ENCODE measurements at regions not wholly inside any gene's neighbourhood (a gene's known extent, or its start where the extent isn't known, plus 50 kb on each side); places are given as distances from the start of the nearest gene placed in this dataset.

GRCh38 chr13:67791047-67791446 is 560.9 kb upstream of the PCDH9 start:
- H3K56ac ChIP-seq (replicated peaks; ENCODE audit: insufficient read length, low read depth, low read length), result no peak overlapping the region
- DNase-seq (ENCODE audit: low read depth in 1 of 2, low spot score in 2 of 2), result no peak
- no peaks in the 10 kb centered on the region for H4K20me1 ChIP-seq (replicated peaks in 1 of 2; ENCODE audit: control insufficient read depth in 1 of 2, insufficient read depth in 2 of 2, low read length in 2 of 2)
- no peak for FAIRE-seq
- H2BK20ac ChIP-seq (ENCODE audit: low read length), result no peak overlapping the region
- H3K27me3 ChIP-seq (replicated peaks in 1 of 4; ENCODE audit: control insufficient read depth in 3 of 4, extremely low read depth in 1 of 4, insufficient read depth in 3 of 4, low read length in 3 of 4), result no peaks in the 10 kb centered on the region
- no peak overlapping the region for H2AK5ac ChIP-seq (ENCODE audit: low read depth, low read length)
- H3K18ac ChIP-seq (ENCODE audit: extremely low read depth, low read length), result no peak overlapping the region
- H3K4me2 ChIP-seq (ENCODE audit: insufficient read depth in 1 of 2, low read depth in 2 of 2, low read length in 2 of 2), result no peak overlapping the region
- no peak overlapping the region for H3K9ac ChIP-seq (replicated peaks in 1 of 4; ENCODE audit: extremely low read depth in 1 of 4, low read depth in 3 of 4, low read length in 3 of 4)
- H3K36me3 ChIP-seq (ENCODE audit: control insufficient read depth in 2 of 4, insufficient read depth in 4 of 4, low read length in 3 of 4), result no peaks in the 10 kb centered on the region
- no peak overlapping the region for H2BK12ac ChIP-seq (ENCODE audit: low read depth, low read length)
- no peak overlapping the region for H2AFZ ChIP-seq (ENCODE audit: low read length)
- H4K5ac ChIP-seq (ENCODE audit: insufficient read length, low read depth, low read length), result no peak overlapping the region
- H2BK15ac ChIP-seq (ENCODE audit: low read length), result no peak overlapping the region
- CTCF ChIA-PET (ENCODE audit: partially characterized antibody), result interaction anchor here (0.6 to 1.2 kb wide), 3 partner anchors 10 to 1602 kb away, joined by 3 read pairs; no protein-coding TSS in a partner anchor
- no peak overlapping the region for H3K4ac ChIP-seq (replicated peaks; ENCODE audit: insufficient read length, low read depth, low read length)
- 97% methylated on average over 4 of the region's 4 CpGs; no CpG with 5 or more reads in 1 of the 2 experiments for WGBS, 2 experiments (ENCODE audit: extremely low coverage in 1 of 2, insufficient coverage in 1 of 2, insufficient read length in 1 of 2, insufficient replicate concordance in 2 of 2, low coverage in 1 of 2, low lambda C conversion rate in 2 of 2, missing lambda C conversion rate in 1 of 2)
- H3K9me3 ChIP-seq (ENCODE audit: insufficient read depth in 2 of 2, low read depth in 1 of 2, low read length in 1 of 2), result no peaks in the 10 kb centered on the region
- H3K23ac ChIP-seq (ENCODE audit: insufficient read length), result no peak overlapping the region
- POLR2A ChIA-PET (ENCODE audit: partially characterized antibody), result no interaction called here
- H3K14ac ChIP-seq (ENCODE audit: insufficient read length), result no peak overlapping the region
- no peaks in the 10 kb centered on the region for H3K23me2 ChIP-seq (ENCODE audit: low read depth, low read length)
- no peaks in the 10 kb centered on the region for H3K79me2 ChIP-seq (ENCODE audit: control insufficient read depth in 1 of 2, insufficient read depth in 2 of 2, low read length in 2 of 2)
- H4K91ac ChIP-seq (replicated peaks; ENCODE audit: insufficient read length, low read length), result no peak overlapping the region
- H3K27ac ChIP-seq (ENCODE audit: low read depth, low read length), result no peak overlapping the region
- H4K8ac ChIP-seq (ENCODE audit: extremely low read depth, insufficient read depth, low read length), result no peak overlapping the region
- no peaks in the 10 kb centered on the region for H3K4me1 ChIP-seq (replicated peaks in 1 of 4; ENCODE audit: control insufficient read depth in 3 of 4, insufficient read depth in 4 of 4, low read length in 3 of 4)
- no peak overlapping the region for H2BK120ac ChIP-seq (replicated peaks; ENCODE audit: low read depth, low read length)
- no peak overlapping the region for H2BK5ac ChIP-seq (ENCODE audit: low read depth, low read length)
- H3K4me3 ChIP-seq (ENCODE audit: extremely low read depth in 1 of 4, insufficient read depth in 2 of 4, low read depth in 3 of 4, low read length in 4 of 4), result no peak overlapping the region
- H3K79me1 ChIP-seq (ENCODE audit: low read depth, low read length), result no peaks in the 10 kb centered on the region
- TF ChIP-seq SP2 (IDR thresholded peaks at IDR 0.05; ENCODE audit: low read length) (no peak), MAFK (IDR thresholded peaks at IDR 0.05; ENCODE audit: low read depth, low read length) (no peak), CREB1 (IDR thresholded peaks at IDR 0.05) (no peak), YY1 (IDR thresholded peaks at IDR 0.05; ENCODE audit: low read depth, low read length) (no peak)

Measured in H1 (cell line).